ENCODE measurements at regions not wholly inside any gene's neighbourhood (a gene's known extent, or its start where the extent isn't known, plus 50 kb on each side); places are given as distances from the start of the nearest gene placed in this dataset.

DNA sequence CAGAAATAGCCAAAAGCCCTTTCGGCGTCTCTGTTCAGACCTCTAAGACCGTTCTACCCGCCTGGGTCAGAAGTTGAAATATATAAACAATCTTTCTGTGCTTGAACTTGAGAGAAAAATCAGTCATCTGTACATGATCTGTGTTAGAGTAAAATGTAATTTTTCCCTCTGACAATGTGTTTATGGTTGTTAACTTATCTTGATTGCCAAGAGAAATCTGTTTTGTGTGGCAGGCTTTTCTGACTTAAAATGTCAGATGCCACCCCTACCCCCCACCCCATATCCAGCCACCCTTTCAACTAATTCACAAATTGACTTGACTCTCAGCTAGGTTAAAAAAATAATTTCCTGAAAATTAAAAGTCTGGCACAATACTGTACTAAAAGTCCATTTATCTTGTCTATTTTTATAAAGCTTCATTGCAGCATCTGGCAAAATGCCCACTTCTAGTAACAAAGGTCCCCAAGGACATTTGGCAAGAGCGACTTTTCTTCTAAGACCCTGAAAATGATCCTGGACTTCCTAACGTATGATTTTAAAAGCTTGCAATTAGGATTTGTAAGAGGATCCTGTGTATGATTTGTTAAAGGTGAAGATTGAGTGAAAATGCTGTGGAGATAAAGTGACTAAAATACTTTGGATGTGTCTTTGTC, 304.2 kb downstream of the EPHA4 start:
- DNase-seq (ENCODE audit: low read depth in 2 of 2), result no peak

GRCh38 chr2:221268631-221269030, 303.5 kb downstream of the EPHA4 start:
- DNase-seq (ENCODE audit: low read depth in 2 of 2), result no peak

DNA sequence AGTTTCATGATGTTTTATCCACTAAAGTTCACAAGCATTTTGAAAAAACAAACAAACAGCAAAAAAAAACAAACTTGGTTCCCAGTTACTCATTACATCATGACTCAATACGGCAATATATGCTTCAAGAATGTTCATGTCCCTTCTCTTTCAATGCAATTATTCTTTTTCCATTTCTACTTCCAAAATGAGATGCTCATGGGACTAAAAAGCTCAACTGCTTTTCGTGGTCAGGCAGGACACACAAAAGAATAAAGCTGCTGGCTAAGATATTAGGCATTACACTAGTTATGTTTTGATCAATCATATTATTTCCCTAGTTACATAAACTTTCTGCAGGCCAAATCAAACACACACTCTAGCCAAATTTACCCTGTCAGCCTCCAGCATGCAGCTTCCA, 301.3 kb downstream of the EPHA4 start:
- no peak for DNase-seq (ENCODE audit: low read depth in 2 of 2)

GRCh38 chr2:221272729-221273128, 299.4 kb downstream of the EPHA4 start:
- no peak for DNase-seq (ENCODE audit: low read depth in 2 of 2)

- DNase-seq (ENCODE audit: low read depth in 2 of 2), result no peak
Measured at GRCh38 chr2:221276033-221276432, 296.1 kb downstream of the EPHA4 start.

GRCh38 chr2:221276601-221277000, 295.5 kb downstream of the EPHA4 start:
- no peak for DNase-seq (ENCODE audit: low read depth in 2 of 2)

- DNase-seq (ENCODE audit: low read depth in 2 of 2), result no peak
Measured at GRCh38 chr2:221282386-221282785, 289.7 kb downstream of the EPHA4 start.

- DNase-seq (ENCODE audit: low read depth in 2 of 2), result peak; percentile 79 to 82
Measured at GRCh38 chr2:221283896-221284545, 288.1 kb downstream of the EPHA4 start.

GRCh38 chr2:221285148-221285547, 287.0 kb downstream of the EPHA4 start:
- peak; percentile 12 to 19 for DNase-seq (ENCODE audit: low read depth in 2 of 2)

DNA sequence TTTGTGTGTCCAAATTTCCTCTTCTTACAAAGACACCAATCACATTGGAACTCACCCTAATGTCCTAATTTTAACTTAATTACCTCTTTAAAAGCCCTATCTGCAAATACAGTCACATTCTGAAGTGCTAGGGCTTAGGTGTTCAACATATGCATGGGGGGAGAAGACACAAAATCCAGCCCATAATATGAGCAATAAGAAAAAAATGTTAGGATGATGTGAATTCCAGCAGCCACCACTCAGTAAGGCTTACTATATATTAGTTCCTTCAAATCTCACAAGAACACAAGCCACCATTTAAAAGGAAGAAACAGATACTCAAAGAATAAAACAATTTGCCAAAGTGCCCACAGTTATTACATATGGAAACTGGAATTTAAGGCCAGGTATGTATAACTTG, 285.7 kb downstream of the EPHA4 start:
- peak in 1 of 2 experiments; percentile 14 for DNase-seq (ENCODE audit: low read depth in 2 of 2)

DNA sequence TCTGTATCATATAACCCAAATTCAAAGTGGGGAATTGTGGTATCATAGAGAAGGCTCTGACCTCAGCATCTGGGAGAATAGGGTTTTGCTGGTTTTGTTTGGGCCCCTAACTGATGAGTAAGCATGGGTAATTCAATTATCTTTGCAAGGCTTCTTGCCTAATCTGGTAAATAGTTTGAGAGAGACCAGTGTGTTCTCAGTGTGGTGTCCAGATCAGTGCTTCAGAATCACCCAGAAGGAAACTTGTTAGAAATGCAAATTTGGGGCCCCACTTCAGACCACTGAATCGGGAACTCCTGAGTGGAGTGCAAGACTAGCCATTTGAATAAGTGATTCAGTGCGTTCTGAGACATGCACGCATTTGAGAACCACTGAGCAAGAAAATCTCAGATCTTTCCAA, 282.7 kb downstream of the EPHA4 start:
- peak; percentile 21 to 28 for DNase-seq (ENCODE audit: low read depth in 2 of 2)

DNA sequence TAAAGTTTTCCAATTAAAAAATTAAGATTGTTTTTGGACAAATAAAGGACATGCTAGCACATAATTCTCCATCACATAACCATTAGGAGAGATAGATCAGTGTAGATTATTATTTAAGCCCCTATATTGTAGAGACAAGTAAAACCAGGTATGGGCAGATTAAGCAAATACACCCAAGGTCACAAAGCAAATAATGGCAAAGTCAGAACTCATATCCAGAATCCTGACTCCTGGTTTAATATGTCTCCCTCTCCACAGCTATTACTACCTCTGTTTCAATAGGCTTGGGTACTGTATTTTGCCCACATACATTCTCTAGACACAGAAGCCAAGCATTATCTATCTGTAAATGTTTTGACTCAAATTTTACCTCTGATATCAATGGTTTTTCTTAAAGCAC, 282.3 kb downstream of the EPHA4 start:
- DNase-seq (ENCODE audit: low read depth in 2 of 2), result no peak

DNA sequence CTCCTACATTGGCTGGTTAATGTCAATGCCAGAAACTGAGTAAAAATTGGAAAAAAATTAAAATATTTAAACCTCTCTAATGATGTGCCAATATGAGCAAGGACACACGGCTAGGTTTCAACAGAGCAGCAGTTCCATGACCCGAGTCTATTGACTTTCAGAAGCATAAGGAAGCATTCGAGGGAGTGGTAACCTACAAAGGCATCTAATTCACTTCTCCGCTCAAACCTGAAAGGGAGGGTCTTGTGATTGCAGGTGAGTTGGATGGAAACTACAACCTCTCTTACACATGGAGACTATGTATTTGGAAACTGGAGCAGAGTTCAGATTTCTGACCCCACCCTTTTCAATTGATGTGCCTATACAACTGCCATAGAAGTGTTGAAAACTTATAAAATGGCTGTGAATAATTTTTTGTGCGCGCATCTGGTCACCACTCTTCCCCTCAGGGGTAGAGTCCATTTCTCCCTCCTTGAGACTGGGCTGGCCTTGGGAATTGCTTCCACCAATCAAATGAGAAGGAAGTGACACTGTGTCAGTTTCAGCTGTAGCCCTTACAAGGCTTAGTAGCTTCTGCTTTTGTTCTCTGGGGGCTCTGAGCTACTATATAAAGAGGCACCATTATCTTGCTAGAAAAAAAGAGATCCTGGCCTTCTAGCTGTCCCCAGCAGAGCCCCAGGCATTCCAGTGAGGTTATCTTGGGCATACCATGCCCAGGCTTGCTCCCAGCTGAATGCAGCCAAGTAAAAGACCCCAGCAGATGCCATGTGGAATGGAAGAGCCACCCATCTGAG, 278.0 kb downstream of the EPHA4 start:
- no peak for DNase-seq (ENCODE audit: low read depth in 2 of 2)

- DNase-seq (ENCODE audit: low read depth in 2 of 2), result no peak
Measured at GRCh38 chr2:221304916-221305315, 267.2 kb downstream of the EPHA4 start.

- no peak for DNase-seq (ENCODE audit: low read depth in 2 of 2)
Measured at GRCh38 chr2:221308507-221309066, 263.5 kb downstream of the EPHA4 start.

DNA sequence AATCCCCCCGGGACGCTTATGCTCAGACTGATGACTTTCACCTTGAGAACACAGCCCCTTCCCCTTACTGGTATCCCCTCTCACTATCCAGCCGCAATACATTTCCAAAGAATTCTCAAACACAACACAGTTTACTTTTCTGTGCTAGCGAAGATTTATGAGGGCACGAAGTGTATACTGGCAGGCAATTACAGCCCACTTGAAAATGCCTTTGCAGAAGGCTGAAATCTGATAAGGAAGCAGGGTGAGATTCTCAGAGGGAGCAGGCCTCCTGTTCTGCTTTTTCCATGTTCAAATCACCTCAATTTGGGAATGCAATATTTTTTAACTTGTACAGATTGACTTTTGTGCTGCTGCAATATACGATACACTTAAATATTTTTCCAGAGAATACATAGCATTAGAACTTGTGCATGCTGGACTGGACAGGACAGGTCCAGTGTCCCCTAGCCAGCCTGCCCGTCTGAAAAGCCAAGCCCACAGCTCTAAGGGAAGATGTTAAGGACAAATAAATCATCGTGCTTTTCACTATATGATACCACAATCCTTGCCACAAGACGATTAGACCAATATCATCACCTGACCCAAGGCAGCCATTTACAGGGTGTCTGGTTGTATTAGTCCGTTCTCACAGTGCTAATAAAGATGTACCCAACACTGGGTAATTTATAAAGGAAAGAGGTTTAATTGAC, 262.1 kb downstream of the EPHA4 start:
- DNase-seq (ENCODE audit: low read depth in 2 of 2), result no peak

- no peak for DNase-seq (ENCODE audit: low read depth in 2 of 2)
Measured at GRCh38 chr2:221310730-221311129, 261.4 kb downstream of the EPHA4 start.

GRCh38 chr2:221312634-221313033, 259.5 kb downstream of the EPHA4 start:
- DNase-seq (ENCODE audit: low read depth in 2 of 2), result no peak

DNA sequence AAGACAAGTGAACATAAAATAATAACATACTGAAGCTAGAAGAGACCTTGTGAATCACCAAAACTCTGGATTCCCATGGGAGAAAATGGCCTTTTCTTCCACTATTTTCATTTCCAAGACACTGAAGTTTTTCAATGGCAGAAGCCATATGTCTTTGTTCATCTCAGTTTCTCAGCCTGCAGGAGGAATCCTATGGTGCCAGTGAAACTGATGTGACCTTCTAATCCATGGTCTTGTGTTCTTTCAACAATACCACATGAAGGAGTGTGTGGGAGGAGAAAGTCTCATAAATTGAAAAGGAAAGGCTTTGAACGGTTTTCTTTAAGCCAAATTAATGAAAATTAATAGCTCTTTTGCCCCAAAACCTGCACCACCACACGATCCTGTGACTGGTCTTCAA, 257.3 kb downstream of the EPHA4 start:
- no peak for DNase-seq (ENCODE audit: low read depth in 2 of 2)

- peak; percentile 11 for DNase-seq (ENCODE audit: low read depth in 2 of 2)
Measured at GRCh38 chr2:221318376-221319130, 253.6 kb downstream of the EPHA4 start.

DNA sequence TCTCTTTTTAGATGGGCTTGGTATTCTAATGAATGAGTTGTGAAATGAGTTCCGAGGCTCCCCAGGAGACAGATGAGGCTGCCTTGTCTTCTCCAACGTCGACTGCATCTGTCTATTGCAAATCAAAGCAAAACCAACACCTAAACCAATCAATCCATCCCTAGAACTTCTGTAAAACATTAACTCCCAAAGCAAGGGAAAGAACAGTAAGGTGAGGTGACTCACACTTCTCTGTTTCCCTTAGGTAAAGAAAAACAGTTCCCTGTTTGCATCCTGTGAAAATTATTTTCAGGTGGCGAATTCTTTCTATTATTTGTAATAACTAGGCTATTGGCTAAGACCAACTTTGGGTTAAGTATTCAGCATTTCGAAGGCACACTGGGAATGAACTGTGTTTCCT, 249.4 kb downstream of the EPHA4 start:
- no peak for DNase-seq (ENCODE audit: low read depth in 2 of 2)

Measured in fibroblast of skin of left quadriceps (primary cell).